HCT116 (cell line): ENCODE measurements at regions not wholly inside any gene's neighbourhood (a gene's known extent, or its start where the extent isn't known, plus 50 kb on each side); places are given as distances from the start of the nearest gene placed in this dataset.

ENCODE experiments used
- EZH2 ChIP-seq: fragments of 200-600 bp; sonication (generic); IDR thresholded peaks from 2 replicates; pipeline ENCODE4 v1.6.1; 2017; ENCODE audit warnings: antibody characterized with exemption, mixed run types
- TCF7L2 ChIP-seq: IDR thresholded peaks from 2 replicates; pipeline ENCODE4 v1.7.0; 2011; ENCODE audit warnings: borderline replicate concordance, inconsistent platforms; ENCODE audit not compliant: insufficient read depth, insufficient read length; ENCODE audit errors: extremely low read depth
- ZNF274 ChIP-seq: fragments of 200-500 bp; sonication (Bioruptor generic); IDR thresholded peaks from 2 replicates; pipeline ENCODE4 v1.6.1; 2014; ENCODE audit warnings: mild to moderate bottlenecking, low read depth, low read length, inconsistent platforms
- TF ChIP-seq, protein P1 (sequence below), 3 experiments: fragments of 200-600 bp in 1 of 3; sonication (generic) in 1 of 3; IDR thresholded peaks in 2 of 3; conservative IDR thresholded peaks in 1 of 3; 2 replicates each; pipeline ENCODE4 v1.5.1; 2012 to 2017; ENCODE audit warnings: low read depth in 2 of 3, low read length in 2 of 3, antibody characterized with exemption in 1 of 3, borderline replicate concordance in 1 of 3, control low read depth in 1 of 3, mild to moderate bottlenecking in 1 of 3, mixed read lengths in 1 of 3, mixed run types in 1 of 3, moderate library complexity in 1 of 3; ENCODE audit not compliant: insufficient read depth in 1 of 3
- TF ChIP-seq, protein P2 (sequence below): IDR thresholded peaks from 2 replicates; pipeline ENCODE4 v1.6.1; 2012

DNA sequence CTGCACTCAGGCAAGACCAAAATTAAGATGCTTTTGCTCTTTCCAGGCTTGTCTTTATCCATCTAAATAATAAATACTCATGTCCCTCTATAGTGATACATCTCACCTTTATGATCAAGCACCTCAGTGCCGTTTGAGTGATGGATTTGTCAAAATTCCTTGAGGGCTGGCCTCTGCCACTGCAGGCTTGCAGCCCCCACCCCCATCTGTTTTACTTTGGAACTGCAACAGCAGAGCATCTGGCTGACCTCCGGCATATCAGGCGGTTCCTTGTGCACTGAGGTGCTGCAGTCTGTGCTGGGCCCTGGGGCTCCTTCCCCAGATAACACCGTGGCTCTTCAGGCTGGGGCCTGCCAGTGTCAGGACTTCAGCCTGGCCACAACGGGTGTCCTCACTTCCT is 386.9 kb downstream of the CDH26 start:
- TF ChIP-seq ZNF274 (no peak), EZH2 (no peak), TCF7L2 (no peak)
- TF ChIP-seq, protein P1, sequence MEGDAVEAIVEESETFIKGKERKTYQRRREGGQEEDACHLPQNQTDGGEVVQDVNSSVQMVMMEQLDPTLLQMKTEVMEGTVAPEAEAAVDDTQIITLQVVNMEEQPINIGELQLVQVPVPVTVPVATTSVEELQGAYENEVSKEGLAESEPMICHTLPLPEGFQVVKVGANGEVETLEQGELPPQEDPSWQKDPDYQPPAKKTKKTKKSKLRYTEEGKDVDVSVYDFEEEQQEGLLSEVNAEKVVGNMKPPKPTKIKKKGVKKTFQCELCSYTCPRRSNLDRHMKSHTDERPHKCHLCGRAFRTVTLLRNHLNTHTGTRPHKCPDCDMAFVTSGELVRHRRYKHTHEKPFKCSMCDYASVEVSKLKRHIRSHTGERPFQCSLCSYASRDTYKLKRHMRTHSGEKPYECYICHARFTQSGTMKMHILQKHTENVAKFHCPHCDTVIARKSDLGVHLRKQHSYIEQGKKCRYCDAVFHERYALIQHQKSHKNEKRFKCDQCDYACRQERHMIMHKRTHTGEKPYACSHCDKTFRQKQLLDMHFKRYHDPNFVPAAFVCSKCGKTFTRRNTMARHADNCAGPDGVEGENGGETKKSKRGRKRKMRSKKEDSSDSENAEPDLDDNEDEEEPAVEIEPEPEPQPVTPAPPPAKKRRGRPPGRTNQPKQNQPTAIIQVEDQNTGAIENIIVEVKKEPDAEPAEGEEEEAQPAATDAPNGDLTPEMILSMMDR (IDR thresholded peaks at IDR 0.05 in 2 of 3, conservative IDR thresholded peaks at IDR 0.05 in 1 of 3; ENCODE audit: borderline replicate concordance in 1 of 3, insufficient read depth in 1 of 3, low read depth in 2 of 3, low read length in 2 of 3): no peak
- TF ChIP-seq, protein P2, sequence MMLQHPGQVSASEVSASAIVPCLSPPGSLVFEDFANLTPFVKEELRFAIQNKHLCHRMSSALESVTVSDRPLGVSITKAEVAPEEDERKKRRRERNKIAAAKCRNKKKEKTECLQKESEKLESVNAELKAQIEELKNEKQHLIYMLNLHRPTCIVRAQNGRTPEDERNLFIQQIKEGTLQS: no peak
